Hepatocyte (in vitro differentiated cells): ENCODE measurements at regions not wholly inside any gene's neighbourhood (a gene's known extent, or its start where the extent isn't known, plus 50 kb on each side); places are given as distances from the start of the nearest gene placed in this dataset.

Source experiments
- EZH2 ChIP-seq: fragments of 200-600 bp; sonication (generic); IDR thresholded peaks from 2 replicates; pipeline ENCODE4 v1.6.1; 2016; ENCODE audit warnings: antibody characterized with exemption, mild to moderate bottlenecking, borderline replicate concordance
- EZH2phosphoT487 ChIP-seq: fragments of 200-600 bp; sonication (generic); IDR thresholded peaks from one replicate; pipeline ENCODE4 v1.6.1; 2018; ENCODE audit warnings: antibody characterized with exemption, mild to moderate bottlenecking, low read depth, moderate library complexity; ENCODE audit not compliant: unreplicated experiment, severe bottlenecking
- TF ChIP-seq, protein P1 (sequence below): fragments of 200-600 bp; sonication (generic); IDR thresholded peaks from 2 replicates; pipeline ENCODE4 v1.5.1; 2016; ENCODE audit warnings: antibody characterized with exemption, mild to moderate bottlenecking; ENCODE audit not compliant: poor library complexity

DNA sequence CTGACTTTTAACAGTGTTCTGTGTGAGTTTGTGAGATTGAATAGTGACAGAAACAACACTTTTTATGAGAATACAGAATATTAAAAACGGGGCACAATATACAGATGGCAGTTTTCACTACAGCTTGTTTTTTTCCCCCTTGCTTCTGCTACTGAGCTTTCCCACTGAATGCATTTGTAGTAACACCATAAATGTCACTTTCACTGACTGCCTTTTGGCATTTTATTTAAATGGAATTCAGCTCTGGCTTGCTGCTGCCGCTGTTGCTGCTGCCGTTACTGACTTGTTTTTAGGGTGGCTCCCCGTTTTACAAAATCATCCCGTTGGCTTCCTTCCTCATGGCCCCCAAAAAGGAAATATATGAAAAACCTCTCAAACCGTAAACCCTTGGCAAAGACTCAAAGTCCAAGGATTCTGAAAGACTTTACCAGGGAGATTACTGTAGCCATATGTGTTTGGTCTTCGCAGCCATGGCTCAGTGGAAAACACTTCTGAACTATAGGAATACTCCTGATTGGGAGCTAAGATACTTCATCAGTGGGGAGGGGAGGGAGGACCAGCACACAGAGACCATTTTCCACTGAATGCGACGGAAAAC lies 151.0 kb downstream of the NUF2 start:
- TF ChIP-seq, protein P1, sequence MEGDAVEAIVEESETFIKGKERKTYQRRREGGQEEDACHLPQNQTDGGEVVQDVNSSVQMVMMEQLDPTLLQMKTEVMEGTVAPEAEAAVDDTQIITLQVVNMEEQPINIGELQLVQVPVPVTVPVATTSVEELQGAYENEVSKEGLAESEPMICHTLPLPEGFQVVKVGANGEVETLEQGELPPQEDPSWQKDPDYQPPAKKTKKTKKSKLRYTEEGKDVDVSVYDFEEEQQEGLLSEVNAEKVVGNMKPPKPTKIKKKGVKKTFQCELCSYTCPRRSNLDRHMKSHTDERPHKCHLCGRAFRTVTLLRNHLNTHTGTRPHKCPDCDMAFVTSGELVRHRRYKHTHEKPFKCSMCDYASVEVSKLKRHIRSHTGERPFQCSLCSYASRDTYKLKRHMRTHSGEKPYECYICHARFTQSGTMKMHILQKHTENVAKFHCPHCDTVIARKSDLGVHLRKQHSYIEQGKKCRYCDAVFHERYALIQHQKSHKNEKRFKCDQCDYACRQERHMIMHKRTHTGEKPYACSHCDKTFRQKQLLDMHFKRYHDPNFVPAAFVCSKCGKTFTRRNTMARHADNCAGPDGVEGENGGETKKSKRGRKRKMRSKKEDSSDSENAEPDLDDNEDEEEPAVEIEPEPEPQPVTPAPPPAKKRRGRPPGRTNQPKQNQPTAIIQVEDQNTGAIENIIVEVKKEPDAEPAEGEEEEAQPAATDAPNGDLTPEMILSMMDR = no peak
- TF ChIP-seq EZH2 (no peak), EZH2phosphoT487 (no peak)
